Activated T-helper 17 cell treated with anti-CD3 and anti-CD28 coated beads, Interleukin-2, amount 50 U/mL, for 72 hours (primary cell): ENCODE measurements at regions not wholly inside any gene's neighbourhood (a gene's known extent, or its start where the extent isn't known, plus 50 kb on each side); places are given as distances from the start of the nearest gene placed in this dataset.
A peak's percentile ranks its signal among the peaks of the same experiment; 100 is the strongest.

ENCODE experiments used
- ATAC-seq: fragments of 150-1000 bp; cut with Tn5 transposase; replicated peaks from 2 replicates; pipeline ENCODE4 v1.10.0; 2021; ENCODE audit warnings: mild to moderate bottlenecking, moderate library complexity
- H3K27ac Mint-ChIP-seq: one replicate; pipeline ENCODE4 v1.8.0; 2022; ENCODE audit warnings: mixed read lengths
- H3K27me3 Mint-ChIP-seq: one replicate; pipeline ENCODE4 v1.8.0; 2022; ENCODE audit warnings: mixed read lengths
- H3K36me3 Mint-ChIP-seq: one replicate; pipeline ENCODE4 v1.8.0; 2022; ENCODE audit warnings: low read depth, mild to moderate bottlenecking, mixed read lengths
- H3K4me1 Mint-ChIP-seq: one replicate; pipeline ENCODE4 v1.8.0; 2022; ENCODE audit warnings: mixed read lengths
- H3K4me3 Mint-ChIP-seq: one replicate; pipeline ENCODE4 v1.8.0; 2022; ENCODE audit warnings: mild to moderate bottlenecking, mixed read lengths
- H3K9me3 Mint-ChIP-seq: one replicate; pipeline ENCODE4 v1.8.0; 2022; ENCODE audit warnings: mixed read lengths

GRCh38 chr12:87815771-87816585 lies 213.2 kb downstream of the C12orf50 start:
- H3K36me3 Mint-ChIP-seq, result no peaks in the 10 kb centered on the region

GRCh38 chr12:87814625-87815024 lies 214.6 kb downstream of the C12orf50 start:
- H3K27me3 Mint-ChIP-seq, result no peaks in the 10 kb centered on the region
- H3K27ac Mint-ChIP-seq, result no peak overlapping the region
- H3K4me3 Mint-ChIP-seq, result no peak overlapping the region
- no peak for ATAC-seq
- H3K9me3 Mint-ChIP-seq, result peaks cover 6% of the 10 kb centered on the region
- H3K4me1 Mint-ChIP-seq, result no peaks in the 10 kb centered on the region
- H3K36me3 Mint-ChIP-seq, result no peaks in the 10 kb centered on the region

More at GRCh38 chr12:87815771-87816585, 213.2 kb downstream of the C12orf50 start:
- H3K27ac Mint-ChIP-seq, result no peak overlapping the region
- peaks cover 6% of the 10 kb centered on the region for H3K9me3 Mint-ChIP-seq
- H3K4me1 Mint-ChIP-seq, result no peaks in the 10 kb centered on the region
- no peak overlapping the region for H3K4me3 Mint-ChIP-seq
- peaks cover 6% of the 10 kb centered on the region for H3K27me3 Mint-ChIP-seq
- ATAC-seq, result no peak

- Mint-ChIP-seq H3K27me3 (no peaks in the 10 kb centered on the region), H3K4me3 (no peak overlapping the region), H3K9me3 (peaks cover 6% of the 10 kb centered on the region), H3K27ac (no peak overlapping the region), H3K4me1 (no peaks in the 10 kb centered on the region), H3K36me3 (no peaks in the 10 kb centered on the region)
- no peak for ATAC-seq
These were observed 215.5 kb downstream of the C12orf50 start for GRCh38 chr12:87813476-87814234.

- Mint-ChIP-seq H3K27me3 (no peaks in the 10 kb centered on the region), H3K4me1 (no peaks in the 10 kb centered on the region), H3K4me3 (no peak overlapping the region), H3K9me3 (peaks cover 6% of the 10 kb centered on the region), H3K36me3 (no peaks in the 10 kb centered on the region), H3K27ac (no peak overlapping the region)
- ATAC-seq, result no peak
These were observed 216.5 kb downstream of the C12orf50 start for GRCh38 chr12:87812681-87813080.

- H3K27me3 Mint-ChIP-seq, result no peaks in the 10 kb centered on the region
- H3K27ac Mint-ChIP-seq, result no peak overlapping the region
- peaks cover 6% of the 10 kb centered on the region for H3K9me3 Mint-ChIP-seq
- H3K4me3 Mint-ChIP-seq, result no peak overlapping the region
- no peaks in the 10 kb centered on the region for H3K36me3 Mint-ChIP-seq
- H3K4me1 Mint-ChIP-seq, result no peaks in the 10 kb centered on the region
- ATAC-seq, result peak; percentile 21
These were observed 217.2 kb downstream of the C12orf50 start for GRCh38 chr12:87812030-87812429.

- no peaks in the 10 kb centered on the region for H3K27me3 Mint-ChIP-seq
- no peak for ATAC-seq
These were observed 219.3 kb downstream of the C12orf50 start for GRCh38 chr12:87809916-87810315.

GRCh38 chr12:87807086-87807485 lies 222.1 kb downstream of the C12orf50 start:
- Mint-ChIP-seq H3K9me3 (no peaks in the 10 kb centered on the region), H3K4me1 (no peaks in the 10 kb centered on the region), H3K36me3 (no peaks in the 10 kb centered on the region), H3K4me3 (no peak overlapping the region), H3K27me3 (no peaks in the 10 kb centered on the region), H3K27ac (no peak overlapping the region)
- ATAC-seq, result no peak

More at GRCh38 chr12:87809916-87810315, 219.3 kb downstream of the C12orf50 start:
- peaks cover 6% of the 10 kb centered on the region for H3K9me3 Mint-ChIP-seq
- no peaks in the 10 kb centered on the region for H3K4me1 Mint-ChIP-seq
- no peak overlapping the region for H3K27ac Mint-ChIP-seq
- no peaks in the 10 kb centered on the region for H3K36me3 Mint-ChIP-seq
- no peak overlapping the region for H3K4me3 Mint-ChIP-seq

GRCh38 chr12:87806310-87806709 lies 222.9 kb downstream of the C12orf50 start:
- no peaks in the 10 kb centered on the region for H3K9me3 Mint-ChIP-seq
- no peak overlapping the region for H3K27ac Mint-ChIP-seq
- H3K4me3 Mint-ChIP-seq, result no peak overlapping the region
- ATAC-seq, result no peak
- H3K27me3 Mint-ChIP-seq, result no peaks in the 10 kb centered on the region
- no peaks in the 10 kb centered on the region for H3K36me3 Mint-ChIP-seq
- no peaks in the 10 kb centered on the region for H3K4me1 Mint-ChIP-seq

- Mint-ChIP-seq H3K4me1 (no peaks in the 10 kb centered on the region), H3K36me3 (no peaks in the 10 kb centered on the region), H3K9me3 (no peaks in the 10 kb centered on the region), H3K4me3 (no peak overlapping the region), H3K27ac (no peak overlapping the region), H3K27me3 (no peaks in the 10 kb centered on the region)
- ATAC-seq, result no peak
These were observed 224.8 kb downstream of the C12orf50 start for GRCh38 chr12:87804386-87804785.

- no peaks in the 10 kb centered on the region for H3K4me1 Mint-ChIP-seq
- no peak overlapping the region for H3K27ac Mint-ChIP-seq
- no peak for ATAC-seq
- no peaks in the 10 kb centered on the region for H3K36me3 Mint-ChIP-seq
- no peaks in the 10 kb centered on the region for H3K27me3 Mint-ChIP-seq
- H3K4me3 Mint-ChIP-seq, result no peak overlapping the region
- no peaks in the 10 kb centered on the region for H3K9me3 Mint-ChIP-seq
These were observed 226.5 kb downstream of the C12orf50 start for GRCh38 chr12:87802721-87803011.

- Mint-ChIP-seq H3K27ac (no peak overlapping the region), H3K36me3 (no peaks in the 10 kb centered on the region), H3K27me3 (no peaks in the 10 kb centered on the region), H3K4me3 (no peak overlapping the region), H3K4me1 (no peaks in the 10 kb centered on the region), H3K9me3 (no peaks in the 10 kb centered on the region)
- no peak for ATAC-seq
These were observed 227.1 kb downstream of the C12orf50 start for GRCh38 chr12:87801860-87802720.

GRCh38 chr12:87796961-87797516 lies 232.2 kb downstream of the C12orf50 start:
- no peak overlapping the region for H3K4me3 Mint-ChIP-seq
- ATAC-seq, result no peak
- H3K27me3 Mint-ChIP-seq, result no peaks in the 10 kb centered on the region
- H3K4me1 Mint-ChIP-seq, result no peaks in the 10 kb centered on the region
- no peak overlapping the region for H3K27ac Mint-ChIP-seq
- H3K36me3 Mint-ChIP-seq, result no peaks in the 10 kb centered on the region
- H3K9me3 Mint-ChIP-seq, result no peaks in the 10 kb centered on the region

- Mint-ChIP-seq H3K36me3 (no peaks in the 10 kb centered on the region), H3K4me3 (no peak overlapping the region)
These were observed 233.6 kb downstream of the C12orf50 start for GRCh38 chr12:87795555-87795954.

GRCh38 chr12:87794854-87795253 lies 234.3 kb downstream of the C12orf50 start:
- Mint-ChIP-seq H3K27ac (no peak overlapping the region), H3K27me3 (no peaks in the 10 kb centered on the region), H3K36me3 (no peaks in the 10 kb centered on the region), H3K9me3 (no peaks in the 10 kb centered on the region), H3K4me1 (no peaks in the 10 kb centered on the region), H3K4me3 (no peak overlapping the region)
- no peak for ATAC-seq

More at GRCh38 chr12:87795555-87795954, 233.6 kb downstream of the C12orf50 start:
- no peak overlapping the region for H3K27ac Mint-ChIP-seq
- H3K9me3 Mint-ChIP-seq, result no peaks in the 10 kb centered on the region
- no peak for ATAC-seq
- no peaks in the 10 kb centered on the region for H3K4me1 Mint-ChIP-seq
- no peaks in the 10 kb centered on the region for H3K27me3 Mint-ChIP-seq
